ENCODE measurements at regions not wholly inside any gene's neighbourhood (a gene's known extent, or its start where the extent isn't known, plus 50 kb on each side); places are given as distances from the start of the nearest gene placed in this dataset.

- DNase-seq (ENCODE audit: low read depth in 2 of 2), result no peak
Measured at GRCh38 chr16:64410306-64410705, 711.6 kb downstream of the CDH11 start.

DNA sequence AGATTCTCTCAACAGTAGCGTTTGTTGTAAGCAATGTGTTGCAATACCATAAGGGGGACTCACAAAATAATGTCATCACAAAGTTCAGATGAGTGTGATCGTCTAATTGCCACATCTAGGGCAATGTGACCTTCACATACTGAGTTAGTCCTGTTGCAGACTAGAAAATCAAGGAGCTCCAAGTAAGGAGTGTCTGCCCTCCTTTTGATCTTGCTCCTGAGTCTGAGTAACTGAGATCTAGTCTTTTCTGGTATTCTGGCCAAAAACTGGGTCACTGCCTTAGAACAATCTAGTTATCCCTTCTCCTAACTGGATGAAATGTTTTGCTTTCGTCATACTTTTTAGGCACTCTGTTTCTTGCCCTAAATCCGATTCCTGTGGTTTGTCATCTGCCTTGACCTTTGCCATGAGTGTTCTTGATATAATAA is 712.1 kb downstream of the CDH11 start:
- DNase-seq (ENCODE audit: low read depth in 2 of 2), result no peak

GRCh38 chr16:64408699-64409098 is 713.2 kb downstream of the CDH11 start:
- DNase-seq (ENCODE audit: low read depth in 2 of 2), result no peak

DNA sequence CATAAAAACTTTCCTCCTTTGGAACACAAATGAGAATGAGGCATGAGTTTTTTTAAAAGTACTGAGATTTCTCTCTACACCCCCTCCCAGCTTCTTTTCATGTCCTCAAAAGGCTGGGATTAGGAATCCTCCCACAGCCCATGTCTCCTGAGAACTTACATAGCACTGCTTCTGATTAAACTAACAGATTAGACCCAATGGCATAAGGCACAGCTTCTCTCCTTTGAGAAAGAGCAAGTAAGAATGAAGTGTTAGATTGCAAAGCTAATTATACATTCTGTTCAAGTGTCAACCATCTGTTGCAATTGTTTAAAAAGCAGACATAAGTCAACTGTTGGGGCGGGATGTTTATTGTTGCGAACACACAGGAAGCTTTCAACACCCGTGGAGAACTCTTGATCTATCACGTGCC is 715.1 kb downstream of the CDH11 start:
- no peak for DNase-seq (ENCODE audit: low read depth in 2 of 2)

DNA sequence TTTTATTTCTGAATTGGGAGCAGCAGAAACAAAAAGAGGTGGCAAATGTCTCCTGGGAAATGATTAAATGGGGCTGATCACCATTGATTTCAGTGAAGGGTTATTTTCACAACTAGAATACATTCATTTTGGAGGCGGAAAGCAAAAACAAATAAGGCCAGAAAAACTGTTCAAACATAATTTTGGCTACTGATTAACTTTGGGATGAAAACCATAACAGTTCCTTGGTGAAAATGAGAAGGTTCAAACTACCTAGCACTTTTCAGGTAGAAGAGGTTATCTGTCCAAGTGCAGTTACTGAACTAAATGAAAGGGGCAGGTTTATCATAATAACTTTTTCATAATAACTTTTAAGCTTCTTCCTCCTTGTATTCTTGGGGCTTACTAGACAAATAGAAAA is 718.5 kb downstream of the CDH11 start:
- no peak for DNase-seq (ENCODE audit: low read depth in 2 of 2)

DNA sequence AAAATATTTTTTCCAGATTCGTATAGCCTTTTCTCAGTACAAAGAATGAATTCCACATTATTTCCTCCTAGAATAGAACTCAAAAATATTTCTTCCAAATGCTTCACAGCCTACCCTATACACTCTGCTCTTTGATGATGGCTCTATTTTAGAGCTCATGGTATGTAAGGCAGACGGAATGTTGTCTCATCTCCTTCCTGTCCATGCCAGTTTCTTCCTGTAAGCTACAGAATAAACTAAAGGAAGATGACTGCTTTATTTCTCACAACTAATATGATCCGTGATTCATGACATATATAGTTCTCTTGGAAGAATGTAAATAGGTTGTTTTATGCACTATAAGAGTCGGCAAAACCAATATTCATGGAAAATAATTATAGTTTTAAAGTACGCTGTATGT is 723.1 kb downstream of the CDH11 start:
- DNase-seq (ENCODE audit: low read depth in 2 of 2), result no peak

DNA sequence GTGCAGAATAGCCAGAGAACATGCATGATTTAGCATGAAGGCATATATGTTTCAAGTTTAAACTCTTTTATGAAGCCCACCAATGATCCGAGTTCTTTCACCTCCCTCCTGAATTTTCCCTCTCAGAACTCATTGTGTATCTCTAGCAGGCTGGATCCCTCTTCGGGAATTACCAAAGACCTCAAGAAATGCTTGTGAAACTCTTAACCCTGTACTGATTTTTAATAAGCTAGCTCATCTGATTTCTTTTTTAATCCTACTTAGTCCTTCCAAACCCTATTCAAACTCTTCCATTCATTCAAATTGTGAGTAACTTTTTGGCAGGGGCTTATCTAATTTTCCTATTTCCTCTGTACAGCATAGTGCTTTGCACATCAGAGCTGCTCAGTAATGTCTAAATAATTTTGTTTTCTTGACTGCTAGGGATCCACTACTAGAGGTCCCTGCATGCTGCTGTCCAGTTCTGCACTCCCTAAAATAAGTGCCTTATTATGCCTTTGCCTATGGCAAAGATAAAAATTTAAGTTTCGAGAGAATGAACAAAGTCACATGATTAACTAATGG is 723.8 kb downstream of the CDH11 start:
- DNase-seq (ENCODE audit: low read depth in 2 of 2), result no peak

DNA sequence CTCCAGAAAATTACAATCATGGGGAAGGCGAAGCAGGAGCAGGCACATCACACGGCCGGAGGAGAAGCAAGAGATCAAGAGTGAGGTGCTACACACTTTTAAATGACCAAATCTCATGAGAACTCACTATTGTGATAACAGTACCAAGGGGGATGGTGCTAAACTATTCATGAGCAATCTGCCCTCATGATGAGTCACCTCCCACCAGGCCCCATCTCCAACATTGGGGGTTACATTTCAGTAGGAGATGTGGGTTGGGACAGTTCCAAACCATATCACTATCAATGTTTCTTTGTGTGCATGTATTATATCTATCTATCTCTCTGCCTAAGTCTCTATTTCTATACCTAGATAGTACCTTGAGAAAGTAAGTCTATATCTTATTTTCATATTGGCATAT is 724.8 kb downstream of the CDH11 start:
- no peak for DNase-seq (ENCODE audit: low read depth in 2 of 2)

GRCh38 chr16:64394061-64394460 is 727.8 kb downstream of the CDH11 start:
- DNase-seq (ENCODE audit: low read depth in 2 of 2), result no peak

GRCh38 chr16:64392456-64392855 is 729.4 kb downstream of the CDH11 start:
- no peak for DNase-seq (ENCODE audit: low read depth in 2 of 2)

- DNase-seq (ENCODE audit: low read depth in 2 of 2), result no peak
Measured at GRCh38 chr16:64391063-64391600, 730.7 kb downstream of the CDH11 start.

GRCh38 chr16:64390102-64390501 is 731.8 kb downstream of the CDH11 start:
- DNase-seq (ENCODE audit: low read depth in 2 of 2), result no peak

DNA sequence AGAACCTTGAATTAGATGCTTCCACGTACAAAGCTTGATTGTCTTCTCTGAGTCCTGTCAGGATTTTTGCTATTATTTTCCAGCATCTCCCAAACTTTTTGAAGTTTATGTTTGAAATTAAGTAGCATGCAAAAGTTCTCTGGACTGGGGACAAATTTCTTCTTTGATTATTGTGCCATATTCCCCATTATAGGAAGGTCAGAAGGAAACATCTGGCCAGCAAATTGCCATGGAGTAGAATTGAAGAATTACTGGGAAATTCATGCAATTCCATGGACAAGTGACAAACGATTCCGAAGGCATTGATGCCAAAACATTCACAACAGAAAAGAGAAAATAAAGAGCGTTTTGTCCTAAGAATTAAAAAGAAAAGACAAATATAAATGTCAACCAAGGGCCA is 737.2 kb downstream of the CDH11 start:
- DNase-seq (ENCODE audit: low read depth in 2 of 2), result no peak

- no peak for DNase-seq (ENCODE audit: low read depth in 2 of 2)
Measured at GRCh38 chr16:64381979-64382378, 739.9 kb downstream of the CDH11 start.

GRCh38 chr16:64380751-64381150 is 741.1 kb downstream of the CDH11 start:
- DNase-seq (ENCODE audit: low read depth in 2 of 2), result no peak

DNA sequence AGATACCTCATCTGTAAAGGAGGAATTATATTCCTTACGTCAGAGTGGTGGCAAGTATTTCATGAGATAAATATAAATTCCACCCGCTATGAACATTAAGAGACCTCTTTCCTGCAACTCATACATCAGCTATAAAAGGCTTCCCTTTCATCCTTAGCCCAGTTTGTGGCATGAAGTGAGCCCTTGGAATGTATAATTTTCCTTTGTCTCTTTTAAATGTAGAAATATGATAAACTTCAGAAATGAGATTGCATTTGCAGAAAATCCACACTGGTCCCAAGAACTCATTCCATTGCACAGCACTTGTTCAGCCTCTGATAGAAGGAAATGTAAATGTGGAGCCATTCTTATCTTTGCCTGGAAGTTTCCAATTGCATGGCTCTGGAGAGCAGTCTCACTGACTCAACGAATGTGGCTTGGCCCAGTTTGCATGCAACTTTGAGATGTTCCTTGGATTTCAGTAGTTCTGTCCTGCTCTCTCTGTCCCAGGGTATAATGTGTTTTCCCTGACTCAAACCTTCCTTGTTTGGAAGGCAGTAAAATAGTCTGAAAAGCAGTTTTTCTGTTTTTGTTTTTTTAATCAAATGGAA is 746.4 kb downstream of the CDH11 start:
- no peak for DNase-seq (ENCODE audit: low read depth in 2 of 2)

DNA sequence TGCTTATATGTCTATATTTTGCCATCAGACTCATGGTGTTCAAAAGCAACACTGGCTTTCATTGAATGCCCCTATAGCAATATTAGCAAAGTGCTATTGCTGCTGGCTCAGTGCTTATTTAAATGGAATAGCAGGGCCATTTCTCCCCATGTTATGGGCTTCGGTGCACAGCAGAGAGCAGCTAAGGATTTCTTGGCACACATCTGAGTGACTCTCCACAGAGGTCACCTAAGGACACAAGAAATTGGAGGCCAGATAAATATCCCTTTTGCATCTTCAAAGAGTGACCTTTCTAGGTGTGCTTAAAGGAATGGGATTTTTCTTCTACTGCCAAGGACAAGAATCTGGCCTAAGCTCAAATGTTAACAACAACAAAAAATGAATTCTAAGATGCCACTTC is 751.8 kb downstream of the CDH11 start:
- no peak for DNase-seq (ENCODE audit: low read depth in 2 of 2)

DNA sequence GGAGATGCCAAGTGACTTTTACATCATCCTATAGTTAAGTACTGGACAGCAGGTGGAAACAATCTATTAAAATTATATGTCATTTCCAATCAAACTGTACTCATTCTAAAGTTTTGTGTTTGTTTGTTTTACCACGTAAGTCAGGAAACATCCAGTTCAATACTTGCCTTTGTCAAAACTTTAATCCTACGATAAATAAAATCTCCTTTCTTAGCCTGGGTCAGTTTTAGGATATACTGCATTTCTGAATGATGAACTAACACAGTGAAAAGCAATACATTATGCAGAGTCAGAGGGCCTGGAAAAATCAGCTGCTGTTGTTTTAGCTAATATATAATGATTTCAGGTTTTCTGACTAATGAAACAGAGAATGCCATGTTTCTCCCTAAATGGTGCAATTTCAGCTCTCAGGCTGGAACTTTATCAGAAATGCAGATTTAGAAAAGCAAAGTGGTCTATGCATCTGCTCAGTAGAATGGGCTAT is 756.4 kb downstream of the CDH11 start:
- DNase-seq (ENCODE audit: low read depth in 2 of 2), result no peak

GRCh38 chr16:64364894-64365293 is 757.0 kb downstream of the CDH11 start:
- DNase-seq (ENCODE audit: low read depth in 2 of 2), result no peak

- no peak for DNase-seq (ENCODE audit: low read depth in 2 of 2)
Measured at GRCh38 chr16:64364416-64364815, 757.4 kb downstream of the CDH11 start.

DNA sequence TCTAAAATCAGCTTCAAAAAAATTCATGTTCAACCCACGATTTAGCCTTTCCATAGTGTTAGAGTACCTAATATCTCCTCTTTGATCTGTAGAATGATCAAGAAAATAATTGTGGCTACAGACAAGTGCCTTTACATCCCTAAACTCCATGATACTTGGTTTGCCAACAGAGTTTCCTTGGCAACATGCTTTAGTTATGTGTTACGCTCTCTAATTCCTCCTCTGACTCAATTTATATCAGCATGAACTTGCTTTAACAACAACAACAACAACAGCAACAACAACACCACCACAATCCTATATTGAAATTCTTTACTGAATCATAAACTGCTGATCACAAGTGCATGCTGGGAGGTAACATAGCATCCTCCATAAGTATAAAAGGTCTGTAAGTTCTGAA is 757.8 kb downstream of the CDH11 start:
- no peak for DNase-seq (ENCODE audit: low read depth in 2 of 2)

DNA sequence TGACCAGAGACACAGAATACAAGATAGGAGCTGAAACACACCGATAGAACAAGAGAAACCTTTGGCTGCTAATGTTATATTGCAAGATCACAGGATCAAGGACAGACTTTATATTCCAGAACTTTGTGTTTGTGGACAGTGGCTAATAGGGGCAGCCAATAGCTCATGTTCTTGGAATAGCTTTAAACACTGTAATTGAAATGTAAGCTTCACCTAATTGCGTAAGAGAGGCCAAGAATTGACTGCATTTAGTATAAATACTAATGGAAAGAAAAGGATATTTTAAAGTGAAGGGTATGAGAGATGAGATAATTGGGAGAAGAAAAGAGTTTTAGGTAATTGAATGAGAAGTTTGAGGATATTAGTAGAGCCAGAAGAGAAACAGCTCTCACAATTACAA is 758.8 kb downstream of the CDH11 start:
- no peak for DNase-seq (ENCODE audit: low read depth in 2 of 2)

DNA sequence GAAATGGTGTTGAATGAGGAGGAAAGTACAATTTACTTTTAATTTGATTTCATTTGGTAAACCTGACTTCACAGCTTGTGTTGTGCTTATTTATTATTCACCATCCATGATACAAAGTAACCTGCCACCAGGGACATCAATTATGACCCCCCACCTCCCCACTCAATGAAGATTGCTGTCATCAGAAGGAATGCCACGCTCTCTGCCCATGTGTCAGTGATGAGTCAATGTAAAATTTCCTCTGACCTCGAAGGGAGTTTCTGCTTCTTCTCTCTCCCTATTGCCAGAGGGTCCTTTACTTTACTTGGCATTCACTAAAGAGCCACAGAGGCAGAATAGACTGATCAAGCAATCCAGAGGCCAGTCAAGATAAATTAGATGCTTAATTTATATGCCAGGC is 759.7 kb downstream of the CDH11 start:
- no peak for DNase-seq (ENCODE audit: low read depth in 2 of 2)

DNA sequence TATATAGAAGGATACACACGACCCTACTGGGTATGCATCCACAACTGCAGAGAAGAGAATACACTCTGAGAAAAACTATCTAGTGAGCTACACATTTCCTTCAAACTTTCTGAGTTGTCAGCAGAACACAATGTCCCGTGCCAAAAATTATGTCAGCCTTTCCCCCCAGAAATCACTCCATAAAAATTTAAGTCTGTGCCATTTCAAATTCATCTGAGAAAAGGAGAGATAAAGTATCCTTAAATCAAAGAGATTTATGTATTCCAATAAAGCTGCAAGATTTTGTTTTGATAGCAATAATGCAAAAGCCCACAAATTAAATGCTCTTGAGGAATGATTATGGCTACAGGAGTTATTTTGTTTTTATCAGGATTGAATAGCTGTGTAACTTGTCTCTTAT is 760.1 kb downstream of the CDH11 start:
- DNase-seq (ENCODE audit: low read depth in 2 of 2), result no peak

Measured in fibroblast of skin of left quadriceps (primary cell).